SK-N-SH treated with all-trans-retinoic acid at 6 μM for 48 hours (cell line): ENCODE measurements at regions not wholly inside any gene's neighbourhood (a gene's known extent, or its start where the extent isn't known, plus 50 kb on each side); places are given as distances from the start of the nearest gene placed in this dataset.

Experiments
- ARNTL ChIP-seq: fragments of 450-650 bp; formaldehyde crosslinking; IDR thresholded peaks from 2 replicates; pipeline ENCODE4 v1.5.0; 2020; ENCODE audit warnings: low read depth, mild to moderate bottlenecking, moderate library complexity, borderline replicate concordance
- BACH2 ChIP-seq: fragments of 250-450 bp; sonication (Bioruptor Pico); IDR thresholded peaks from 2 replicates; pipeline ENCODE4 v1.9.0; 2021; ENCODE audit warnings: mild to moderate bottlenecking, borderline replicate concordance
- CREB5 ChIP-seq: fragments of 250-450 bp; sonication (Bioruptor Pico); IDR thresholded peaks from 2 replicates; pipeline ENCODE4 v1.5.1; 2020; ENCODE audit warnings: low read depth, mild to moderate bottlenecking, moderate library complexity
- GLIS3 ChIP-seq: fragments of 250-450 bp; sonication (Bioruptor Pico); IDR thresholded peaks from 2 replicates; pipeline ENCODE4 v1.5.0; 2020; ENCODE audit warnings: mild to moderate bottlenecking, moderate library complexity
- PATZ1 ChIP-seq: fragments of 250-450 bp; sonication (Bioruptor Pico); IDR thresholded peaks from 2 replicates; pipeline ENCODE4 v1.8.0; 2020; ENCODE audit warnings: mild to moderate bottlenecking, moderate library complexity, borderline replicate concordance
- POU6F1 ChIP-seq: fragments of 250-450 bp; sonication (Bioruptor Pico); IDR thresholded peaks from 2 replicates; pipeline ENCODE4 v1.8.0; 2021; ENCODE audit warnings: low read depth, mild to moderate bottlenecking, moderate library complexity, borderline replicate concordance
- PPARA ChIP-seq: fragments of 250-450 bp; sonication (Bioruptor Pico); IDR thresholded peaks from 2 replicates; pipeline ENCODE4 v1.5.0; 2020; ENCODE audit warnings: mild to moderate bottlenecking, borderline replicate concordance
- TOX ChIP-seq: fragments of 250-450 bp; sonication (Bioruptor Pico); IDR thresholded peaks from 2 replicates; pipeline ENCODE4 v1.8.0; 2021; ENCODE audit warnings: mild to moderate bottlenecking, moderate library complexity, borderline replicate concordance
- TSHZ2 ChIP-seq: fragments of 250-450 bp; sonication (Bioruptor Pico); IDR thresholded peaks from 2 replicates; pipeline ENCODE4 v1.5.0; 2020; ENCODE audit warnings: mild to moderate bottlenecking, moderate library complexity
- ZFP3 ChIP-seq: fragments of 250-450 bp; sonication (Bioruptor Pico); IDR thresholded peaks from 2 replicates; pipeline ENCODE4 v1.5.0; 2020; ENCODE audit warnings: mild to moderate bottlenecking, moderate library complexity
- ZNF8 ChIP-seq: fragments of 450-650 bp; formaldehyde crosslinking; IDR thresholded peaks from 2 replicates; pipeline ENCODE4 v1.5.0; 2020; ENCODE audit warnings: mild to moderate bottlenecking, moderate library complexity

- TF ChIP-seq TSHZ2 (CRISPR knock-in tag) (no peak), PATZ1 (CRISPR knock-in tag) (no peak), ZFP3 (CRISPR knock-in tag) (no peak), PPARA (CRISPR knock-in tag) (no peak), ZNF8 (CRISPR knock-in tag) (no peak), ARNTL (CRISPR knock-in tag) (no peak), GLIS3 (CRISPR knock-in tag) (no peak), CREB5 (CRISPR knock-in tag) (no peak), TOX (CRISPR knock-in tag) (no peak), BACH2 (CRISPR knock-in tag) (no peak), POU6F1 (no peak)
These were observed 184.5 kb upstream of the BMPER start for GRCh38 chr7:33720870-33721269.
